Choroid plexus epithelial cell (primary cell): ENCODE measurements at regions not wholly inside any gene's neighbourhood (a gene's known extent, or its start where the extent isn't known, plus 50 kb on each side); places are given as distances from the start of the nearest gene placed in this dataset.
"Not testable (repeated sequence)": the region's sequence is repeated elsewhere in the genome, so short reads cannot be mapped to it uniquely, and the experiment has no call there.

Experiments
- DNase-seq: peaks from one replicate; pipeline ENCODE4 v3.0.0-alpha.2; 2010; ENCODE audit warnings: low read depth
- H3K4me3 ChIP-seq: 2 replicates; pipeline ENCODE4 v1.5.1; 2011; ENCODE audit warnings: low read depth, mild to moderate bottlenecking, control low read depth, low read length, moderate library complexity
- TF ChIP-seq, protein P1 (sequence below): conservative IDR thresholded peaks from 2 replicates; pipeline ENCODE4 v1.5.1; 2011; ENCODE audit warnings: low read depth, mild to moderate bottlenecking, control low read depth, inconsistent platforms, low read length, moderate library complexity

DNA sequence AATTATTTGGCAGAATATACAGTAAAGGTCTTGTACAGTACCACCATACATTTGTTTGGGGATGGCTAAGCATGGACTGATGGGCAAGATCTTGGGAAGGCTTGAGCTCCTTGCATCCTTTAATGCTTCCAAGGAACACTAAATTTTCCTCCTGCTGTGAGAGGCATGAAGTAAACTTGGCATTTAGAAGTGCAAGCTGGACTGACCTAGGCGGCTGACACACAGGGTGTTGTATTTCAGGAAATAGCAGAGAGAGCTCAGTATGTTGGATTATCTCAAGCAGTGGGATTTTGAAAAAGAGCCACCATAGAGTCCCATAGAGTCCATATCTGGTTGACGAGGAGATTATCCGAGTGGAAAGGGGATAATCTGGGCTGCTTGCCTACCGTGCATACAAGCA, 2137.1 kb downstream of the TP53TG3F start:
- no peak for DNase-seq
- TF ChIP-seq, protein P1, sequence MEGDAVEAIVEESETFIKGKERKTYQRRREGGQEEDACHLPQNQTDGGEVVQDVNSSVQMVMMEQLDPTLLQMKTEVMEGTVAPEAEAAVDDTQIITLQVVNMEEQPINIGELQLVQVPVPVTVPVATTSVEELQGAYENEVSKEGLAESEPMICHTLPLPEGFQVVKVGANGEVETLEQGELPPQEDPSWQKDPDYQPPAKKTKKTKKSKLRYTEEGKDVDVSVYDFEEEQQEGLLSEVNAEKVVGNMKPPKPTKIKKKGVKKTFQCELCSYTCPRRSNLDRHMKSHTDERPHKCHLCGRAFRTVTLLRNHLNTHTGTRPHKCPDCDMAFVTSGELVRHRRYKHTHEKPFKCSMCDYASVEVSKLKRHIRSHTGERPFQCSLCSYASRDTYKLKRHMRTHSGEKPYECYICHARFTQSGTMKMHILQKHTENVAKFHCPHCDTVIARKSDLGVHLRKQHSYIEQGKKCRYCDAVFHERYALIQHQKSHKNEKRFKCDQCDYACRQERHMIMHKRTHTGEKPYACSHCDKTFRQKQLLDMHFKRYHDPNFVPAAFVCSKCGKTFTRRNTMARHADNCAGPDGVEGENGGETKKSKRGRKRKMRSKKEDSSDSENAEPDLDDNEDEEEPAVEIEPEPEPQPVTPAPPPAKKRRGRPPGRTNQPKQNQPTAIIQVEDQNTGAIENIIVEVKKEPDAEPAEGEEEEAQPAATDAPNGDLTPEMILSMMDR, result no peak
- H3K4me3 ChIP-seq, result no peak overlapping the region

DNA sequence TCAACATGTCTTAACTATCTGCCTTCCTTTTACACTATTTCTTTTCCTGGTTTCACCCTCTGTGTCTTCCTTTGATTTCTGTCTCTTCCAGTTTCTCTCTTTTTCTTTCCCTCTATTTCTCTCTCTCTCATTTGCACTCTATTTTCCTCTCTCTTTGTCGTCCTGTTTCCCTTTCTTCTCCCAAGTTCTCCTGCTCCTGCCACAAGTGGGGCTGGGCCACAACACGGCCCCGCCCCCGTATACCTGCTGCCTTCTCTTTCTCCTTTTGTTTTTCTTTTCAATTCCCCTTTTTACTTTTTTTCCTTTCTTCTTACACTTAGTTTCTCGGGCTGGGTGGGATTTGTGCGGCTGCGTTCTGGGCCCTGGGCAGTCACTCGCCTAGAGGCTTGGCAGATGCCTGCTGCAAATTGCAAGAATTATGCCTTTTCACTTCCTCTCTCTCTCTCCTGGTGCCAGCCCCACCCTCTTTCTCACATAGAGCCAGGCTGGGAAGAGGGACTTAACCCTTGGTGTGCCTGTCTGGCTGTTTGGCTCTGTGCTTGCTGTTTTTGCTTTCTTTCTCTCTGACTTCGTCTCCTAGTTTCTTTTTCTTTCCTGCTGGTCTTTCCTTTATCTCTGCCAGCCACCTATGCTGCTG, 2139.4 kb downstream of the TP53TG3F start:
- H3K4me3 ChIP-seq, result no peak overlapping the region
- TF ChIP-seq, protein P1, result no peak
- DNase-seq, result no peak

DNA sequence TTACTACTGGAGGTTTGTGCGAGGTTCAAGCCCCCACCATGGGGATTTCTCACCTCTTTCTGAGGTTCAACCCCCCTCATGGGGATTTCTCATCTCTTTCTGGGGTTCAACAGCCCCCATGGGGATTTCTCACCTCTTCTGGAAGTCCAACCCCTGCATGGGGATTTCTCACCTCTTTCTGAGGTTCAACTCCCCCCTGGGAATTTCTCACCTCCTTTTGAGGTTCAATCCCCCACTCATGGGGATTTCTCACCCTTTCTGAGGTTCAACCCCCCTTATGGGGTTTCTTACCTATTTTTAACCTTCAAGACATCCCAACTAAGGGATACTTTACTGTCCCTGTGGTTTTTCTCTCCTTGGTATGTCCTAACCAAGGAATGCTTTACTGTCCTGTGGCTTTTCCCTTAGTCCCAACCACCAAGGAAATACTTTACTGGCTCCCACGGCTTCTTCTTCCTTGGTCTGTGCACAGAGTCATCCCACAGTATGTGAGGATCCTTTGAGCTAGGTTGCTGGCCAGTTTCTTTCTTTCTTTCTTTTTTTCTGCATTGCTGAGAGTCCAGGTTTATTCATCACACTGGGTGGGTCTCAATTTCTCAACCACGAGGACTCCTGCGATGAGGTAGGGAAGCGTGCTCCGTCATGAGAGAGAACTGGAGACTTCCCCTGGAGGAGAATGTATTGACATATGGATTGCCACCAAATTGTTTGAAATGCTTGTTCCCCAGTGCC, 2140.2 kb downstream of the TP53TG3F start:
- no peak overlapping the region for H3K4me3 ChIP-seq
- TF ChIP-seq, protein P1, result no peak
- no peak for DNase-seq

DNA sequence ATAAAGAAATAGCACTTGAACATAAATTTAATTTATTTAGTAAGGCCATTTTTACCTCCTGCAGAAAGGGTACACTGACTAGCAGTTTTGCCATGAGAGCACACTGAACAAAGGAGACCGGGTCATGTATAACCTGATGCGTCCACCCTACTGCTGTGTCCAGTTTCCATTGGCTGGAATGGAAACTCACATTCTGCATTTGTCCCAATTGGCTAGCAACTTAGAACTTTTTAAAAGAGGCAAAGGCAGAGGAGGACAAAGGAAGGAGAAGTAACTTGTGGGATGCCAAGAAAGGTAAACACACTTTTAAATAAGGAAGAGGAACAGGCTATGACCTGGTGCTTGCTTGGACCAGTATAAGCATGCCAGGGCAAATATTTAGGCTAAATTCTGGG, 2140.7 kb downstream of the TP53TG3F start:
- DNase-seq, H3K4me3 ChIP-seq: not testable (repeated sequence)

DNA sequence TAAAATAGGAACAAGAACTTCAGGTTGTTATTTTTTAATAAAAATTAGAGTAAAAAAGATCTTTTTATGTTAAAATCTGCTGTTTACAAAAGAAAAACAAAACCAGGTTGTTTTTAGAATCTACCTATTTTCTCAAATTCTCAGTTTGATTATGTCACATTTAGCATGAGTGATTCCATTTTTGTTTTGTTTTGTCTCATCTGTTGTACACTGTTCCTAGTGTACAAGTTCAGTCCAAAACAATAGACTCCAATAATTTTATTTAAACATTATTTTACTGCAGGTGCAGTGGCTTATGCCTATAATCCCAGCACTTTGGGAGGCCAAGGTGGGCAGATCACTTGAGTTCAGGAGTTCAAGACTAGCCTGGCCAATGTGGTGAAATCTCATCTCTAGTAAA, 2142.7 kb downstream of the TP53TG3F start:
- TF ChIP-seq, protein P1, result no peak
- DNase-seq, result no peak
- H3K4me3 ChIP-seq, result no peak overlapping the region

DNA sequence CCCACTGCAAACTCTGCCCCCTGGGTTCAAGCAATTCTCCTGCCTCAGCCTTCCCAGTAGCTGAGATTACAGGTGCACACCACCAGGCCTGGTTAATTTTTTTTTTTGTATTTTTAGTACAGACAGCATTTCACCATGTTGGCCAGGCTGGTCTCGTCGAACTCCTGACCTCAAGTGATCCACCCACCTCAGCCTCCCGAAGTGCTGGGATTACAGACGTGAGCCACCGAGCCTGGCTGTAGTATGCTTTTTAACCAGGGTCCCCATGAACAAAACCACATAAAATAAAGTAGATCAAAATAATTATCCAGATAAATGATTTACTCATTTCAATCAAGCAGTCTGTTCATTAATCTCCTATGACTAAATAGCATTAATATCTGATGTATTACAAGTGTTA, 2144.0 kb downstream of the TP53TG3F start:
- not testable (repeated sequence) for H3K4me3 ChIP-seq, DNase-seq

DNA sequence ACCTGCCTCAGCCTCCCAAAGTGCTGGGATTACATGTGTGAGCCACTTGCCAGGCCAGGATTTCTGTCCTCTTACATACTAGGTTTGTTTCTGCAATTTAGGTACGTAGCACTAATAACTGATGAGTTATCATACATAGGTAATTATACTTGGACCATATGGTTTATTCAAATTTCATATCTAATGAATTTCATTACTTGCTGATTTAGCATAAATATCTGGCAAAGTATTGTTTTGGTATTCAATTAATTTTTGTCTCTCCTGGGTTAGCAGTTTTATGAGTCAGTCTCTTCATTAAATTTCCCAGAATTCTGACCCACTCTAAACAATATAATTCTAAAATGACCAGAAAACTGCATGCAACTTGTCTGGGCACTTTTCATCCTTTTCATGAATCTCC, 2146.5 kb downstream of the TP53TG3F start:
- TF ChIP-seq, protein P1, result no peak
- no peak for DNase-seq
- H3K4me3 ChIP-seq, result no peak overlapping the region

DNA sequence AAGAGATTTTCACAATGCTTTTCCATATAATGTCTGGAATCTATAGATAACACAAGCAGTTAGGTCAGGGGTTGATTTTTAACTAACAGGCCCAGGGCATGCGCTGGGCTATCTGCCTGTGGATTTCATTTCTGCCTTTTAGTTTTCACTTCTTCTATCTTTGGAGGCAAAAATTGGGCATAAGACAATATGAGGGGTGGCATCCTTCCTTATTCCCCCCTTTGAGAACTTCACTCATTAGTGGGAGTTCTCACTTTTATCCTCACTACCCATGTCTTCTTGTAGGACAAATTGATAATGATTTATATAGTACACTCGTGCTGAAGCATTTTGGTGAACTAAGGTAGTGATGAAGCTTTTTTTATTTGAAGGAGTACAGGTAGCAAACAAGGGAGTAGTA, 2155.5 kb downstream of the TP53TG3F start:
- H3K4me3 ChIP-seq, result not testable (repeated sequence)
- DNase-seq, result peak; percentile 3

DNA sequence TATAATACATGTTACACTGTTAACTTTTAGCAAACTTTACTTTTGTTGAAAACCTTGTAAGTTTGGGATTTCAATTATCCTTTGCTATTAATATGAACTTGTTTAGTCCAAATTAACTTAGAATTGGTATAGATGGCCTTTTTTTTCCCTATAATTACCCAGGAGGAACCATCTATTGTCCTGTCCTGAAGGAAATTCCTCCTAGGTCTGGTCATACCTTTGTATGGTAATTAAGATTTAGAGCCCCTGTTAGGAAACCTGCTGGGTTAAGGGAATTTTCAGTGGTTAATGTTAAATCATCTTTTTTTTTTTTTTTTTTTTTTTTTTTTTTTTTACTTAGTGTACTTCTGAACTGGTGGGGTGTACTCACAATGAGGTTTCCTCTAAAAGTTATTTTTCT, 2159.8 kb downstream of the TP53TG3F start:
- not testable (repeated sequence) for DNase-seq, H3K4me3 ChIP-seq
